Tibial nerve (tissue), 3 donors: ENCODE measurements at regions not wholly inside any gene's neighbourhood (a gene's known extent, or its start where the extent isn't known, plus 50 kb on each side); places are given as distances from the start of the nearest gene placed in this dataset.

Experiments used
- POLR2A ChIP-seq, 2 donors: fragments of 450-650 bp; IDR thresholded peaks; one replicate each; pipeline ENCODE4 v1.6.1; 2017; ENCODE audit warnings: antibody characterized with exemption in 2 of 2, mild to moderate bottlenecking in 2 of 2, moderate library complexity in 2 of 2
- TF ChIP-seq, protein P1 (sequence below), 5 experiments: fragments of 200-600 bp in 3 of 5; fragments of 450-650 bp in 2 of 5; sonication (generic) in 3 of 5; IDR thresholded peaks; one replicate each; pipeline ENCODE4 v1.5.1; 2016 to 2019; ENCODE audit warnings: antibody characterized with exemption in 5 of 5, mild to moderate bottlenecking in 3 of 5, moderate library complexity in 2 of 5

DNA sequence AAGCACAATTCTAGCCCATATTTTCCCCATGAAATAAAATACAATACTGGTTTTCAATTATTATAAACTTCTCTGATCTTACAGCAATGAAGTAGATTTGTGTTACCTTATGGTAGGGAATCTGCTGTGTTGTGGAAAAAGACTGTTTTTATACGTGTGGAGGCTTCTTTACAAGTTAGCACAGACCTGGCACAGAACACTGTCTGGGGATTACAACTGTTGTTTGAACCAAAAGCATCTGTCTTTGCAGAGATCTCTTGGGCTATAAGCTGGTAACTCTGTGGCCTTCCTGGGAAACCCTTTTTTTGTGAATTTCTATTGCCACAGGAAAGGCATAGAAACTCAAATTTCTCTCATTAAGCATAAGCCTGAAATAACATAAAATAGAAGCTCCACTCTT lies 581.9 kb downstream of the TUSC7 start:
- TF ChIP-seq POLR2A (IDR thresholded peaks at IDR 0.05): no peak
- TF ChIP-seq, protein P1, sequence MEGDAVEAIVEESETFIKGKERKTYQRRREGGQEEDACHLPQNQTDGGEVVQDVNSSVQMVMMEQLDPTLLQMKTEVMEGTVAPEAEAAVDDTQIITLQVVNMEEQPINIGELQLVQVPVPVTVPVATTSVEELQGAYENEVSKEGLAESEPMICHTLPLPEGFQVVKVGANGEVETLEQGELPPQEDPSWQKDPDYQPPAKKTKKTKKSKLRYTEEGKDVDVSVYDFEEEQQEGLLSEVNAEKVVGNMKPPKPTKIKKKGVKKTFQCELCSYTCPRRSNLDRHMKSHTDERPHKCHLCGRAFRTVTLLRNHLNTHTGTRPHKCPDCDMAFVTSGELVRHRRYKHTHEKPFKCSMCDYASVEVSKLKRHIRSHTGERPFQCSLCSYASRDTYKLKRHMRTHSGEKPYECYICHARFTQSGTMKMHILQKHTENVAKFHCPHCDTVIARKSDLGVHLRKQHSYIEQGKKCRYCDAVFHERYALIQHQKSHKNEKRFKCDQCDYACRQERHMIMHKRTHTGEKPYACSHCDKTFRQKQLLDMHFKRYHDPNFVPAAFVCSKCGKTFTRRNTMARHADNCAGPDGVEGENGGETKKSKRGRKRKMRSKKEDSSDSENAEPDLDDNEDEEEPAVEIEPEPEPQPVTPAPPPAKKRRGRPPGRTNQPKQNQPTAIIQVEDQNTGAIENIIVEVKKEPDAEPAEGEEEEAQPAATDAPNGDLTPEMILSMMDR (IDR thresholded peaks at IDR 0.05): no peak
